Heart right ventricle (tissue), 16 donors: ENCODE measurements at regions not wholly inside any gene's neighbourhood (a gene's known extent, or its start where the extent isn't known, plus 50 kb on each side); places are given as distances from the start of the nearest gene placed in this dataset.
A peak's percentile ranks its signal among the peaks of the same experiment; 100 is the strongest.
"Not testable (repeated sequence)": the region's sequence is repeated elsewhere in the genome, so short reads cannot be mapped to it uniquely, and the experiment has no call there.

Experiments used
- ATAC-seq, 8 donors: fragments of 200-7000 bp; cut with Tn5 transposase; one replicate each; pipeline ENCODE4 v1.9.1; 2020; ENCODE audit warnings: mild to moderate bottlenecking in 8 of 8, moderate library complexity in 8 of 8, moderate number of reproducible peaks in 1 of 8
- DNase-seq, 2 donors: peaks; one replicate each; pipeline ENCODE4 v3.0.0-alpha.2; 2020
- H3K27ac ChIP-seq, 10 donors: fragments of 200-600 bp; sonication (generic) in 2 of 10; one replicate each; pipeline versions ENCODE4 v1.5.0 to v1.8.0; 2020 to 2022; ENCODE audit warnings: mild to moderate bottlenecking in 3 of 10
- H3K27me3 ChIP-seq, 7 donors: fragments of 200-600 bp; one replicate each; pipeline ENCODE4 v1.8.0; 2021 to 2022; ENCODE audit warnings: mild to moderate bottlenecking in 2 of 7
- H3K36me3 ChIP-seq, 9 donors: fragments of 200-600 bp; sonication (generic) in 1 of 9; one replicate each; pipeline versions ENCODE4 v1.5.0 to v1.8.0; 2020 to 2022; ENCODE audit warnings: mild to moderate bottlenecking in 2 of 9
- H3K4me1 ChIP-seq, 9 donors: fragments of 200-600 bp; sonication (generic) in 1 of 9; one replicate each; pipeline versions ENCODE4 v1.5.0 to v1.8.0; 2020 to 2022; ENCODE audit warnings: mild to moderate bottlenecking in 4 of 9
- H3K4me3 ChIP-seq, 10 donors: fragments of 200-600 bp; sonication (generic) in 2 of 10; one replicate each; pipeline versions ENCODE4 v1.5.0 to v1.8.0; 2020 to 2022; ENCODE audit warnings: mild to moderate bottlenecking in 7 of 10, moderate library complexity in 2 of 10
- H3K9me3 ChIP-seq, 11 donors: fragments of 200-600 bp in 10 of 11; sonication (generic) in 2 of 11; one replicate each; pipeline versions ENCODE4 v1.5.0 to v1.8.0; 2013 to 2022; ENCODE audit warnings: mild to moderate bottlenecking in 2 of 11, control low read depth in 1 of 11, moderate library complexity in 1 of 11
- whole genome bisulfite sequencing, 2 donors: extraction: QIAGEN DNeasy Blood & Tissue Kit; methylation state at CpG; one replicate each; pipeline ENCODE4 v1.1.7; 2013; ENCODE audit warnings: inconsistent platforms in 1 of 2; 5-methylcytosine and 5-hydroxymethylcytosine counted together
- intact Hi-C, 10 donors: fragments of 100-400 bp; cut with DNase I; formaldehyde crosslinking; loops; one replicate each; pipeline versions ENCODE4 v1.11.1 to v1.14.2; 2022
- TF ChIP-seq, protein P1 (sequence below), 9 donors: fragments of 200-600 bp; sonication (generic) in 2 of 9; IDR thresholded peaks; one replicate each; pipeline versions ENCODE4 v1.5.0 to v1.8.0; 2021 to 2022; ENCODE audit warnings: antibody characterized with exemption in 9 of 9, mild to moderate bottlenecking in 5 of 9, moderate library complexity in 1 of 9
- donor health status: Arrhythmogenic right ventricular cardiomyopathy.
- donor health status: ischemic (EF 13 %, LVEDD 7.1; RV severe dilation, severe dysfunction).
- donor health status: healthy with polysubstance abuse.
- donor health status: DM: no; HTN: yes; CAD: no.
- donor health status: DM: no; HTN: no; CAD: no.
- donor health status: ischemic (EF 25% LVEDD 6.9; RV normal size, moderate dysfunction).
- donor health status: ischemic (EF 25% LVEDD 5.7; RV mildly dilated, moderate dysfunction).
- donor health status: healthy.
- donor health status: DM: yes; HTN: yes; CAD: no.
- donor health status: Ischemic cardiomyopathy.
- donor health status: ischemic (EF 35%, LVEDD 5.7; RV mildly dilated, moderate dysfunction).
- donor health status: nonischemic (EF 11% LVEDD 7.7; RV severe dilation, severe dysfunction).
- donor health status: DM: yes; HTN: yes; CAD: no.
- donor health status: PGD.
- donor health status: ischemic (EF 29% LVEDD 5.4; RV normal size, mild dysfunction).
- donor health status: nonischemic (EF 23%, LVEDD 6.1; RV moderate dilation, normal function).

DNA sequence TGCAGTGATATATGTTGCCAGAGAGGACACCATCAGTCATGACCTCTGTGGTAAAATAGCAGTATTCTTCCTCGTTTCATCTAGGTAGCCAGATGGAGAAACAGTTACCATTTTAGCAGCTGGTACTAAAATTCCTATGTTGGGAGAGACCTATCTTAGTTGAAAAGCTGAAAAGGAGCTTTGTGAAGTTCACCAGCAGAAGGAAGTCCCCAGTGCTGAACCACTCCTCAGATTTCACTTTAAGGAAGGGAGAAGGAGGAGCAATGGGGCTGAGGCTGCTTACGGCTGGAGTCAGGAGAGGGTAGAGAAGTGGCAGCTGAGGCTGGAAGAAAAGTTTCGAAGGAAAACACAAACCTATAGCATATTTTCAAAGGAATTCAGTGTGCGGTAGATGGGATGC, 103.7 kb downstream of the ATXN3L start:
- 68 to 72% methylated on average over 4 of the region's 4 CpGs for WGBS, 2 donors
- H3K9me3 ChIP-seq = peaks cover 0 to 4% (median 0%) of the 10 kb centered on the region in 11 donors
- peak overlapping the region in 4 of 10 donors; percentile 12 to 47 (median 35) for H3K27ac ChIP-seq

DNA sequence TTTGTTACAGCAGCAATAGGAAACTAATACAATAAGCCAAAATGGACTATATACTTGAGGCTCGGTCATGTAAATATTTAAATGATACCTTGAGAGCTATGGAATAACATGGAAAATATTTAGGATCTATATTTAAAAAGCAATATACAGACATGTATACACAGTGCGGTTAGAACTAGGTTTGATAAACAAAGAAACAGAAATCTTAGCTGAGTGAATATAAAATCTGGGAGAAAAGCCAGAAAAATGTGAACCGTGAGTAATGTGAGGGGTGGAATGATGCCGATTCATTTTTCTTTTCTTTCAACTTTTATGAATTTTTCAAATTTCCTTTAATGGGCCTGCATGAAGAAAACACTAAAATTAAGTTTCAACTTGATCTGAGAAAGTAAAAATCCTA, 104.1 kb downstream of the ATXN3L start:
- no peak for DNase-seq
- H3K4me1 ChIP-seq = peaks cover 0 to 23% (median 9%) of the 10 kb centered on the region in 9 donors
- TF ChIP-seq, protein P1, sequence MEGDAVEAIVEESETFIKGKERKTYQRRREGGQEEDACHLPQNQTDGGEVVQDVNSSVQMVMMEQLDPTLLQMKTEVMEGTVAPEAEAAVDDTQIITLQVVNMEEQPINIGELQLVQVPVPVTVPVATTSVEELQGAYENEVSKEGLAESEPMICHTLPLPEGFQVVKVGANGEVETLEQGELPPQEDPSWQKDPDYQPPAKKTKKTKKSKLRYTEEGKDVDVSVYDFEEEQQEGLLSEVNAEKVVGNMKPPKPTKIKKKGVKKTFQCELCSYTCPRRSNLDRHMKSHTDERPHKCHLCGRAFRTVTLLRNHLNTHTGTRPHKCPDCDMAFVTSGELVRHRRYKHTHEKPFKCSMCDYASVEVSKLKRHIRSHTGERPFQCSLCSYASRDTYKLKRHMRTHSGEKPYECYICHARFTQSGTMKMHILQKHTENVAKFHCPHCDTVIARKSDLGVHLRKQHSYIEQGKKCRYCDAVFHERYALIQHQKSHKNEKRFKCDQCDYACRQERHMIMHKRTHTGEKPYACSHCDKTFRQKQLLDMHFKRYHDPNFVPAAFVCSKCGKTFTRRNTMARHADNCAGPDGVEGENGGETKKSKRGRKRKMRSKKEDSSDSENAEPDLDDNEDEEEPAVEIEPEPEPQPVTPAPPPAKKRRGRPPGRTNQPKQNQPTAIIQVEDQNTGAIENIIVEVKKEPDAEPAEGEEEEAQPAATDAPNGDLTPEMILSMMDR (IDR thresholded peaks at IDR 0.05) = no peak
- no peaks in the 10 kb centered on the region for H3K36me3 ChIP-seq
- H3K27ac ChIP-seq = peak overlapping the region in 4 of 10 donors; percentile 12 to 47 (median 35)
- no peak for ATAC-seq
- 67 to 78% methylated on average over 4 of the region's 4 CpGs for WGBS, 2 donors
- intact Hi-C loops = loop anchor here in 2 of 10 donors (10.0 kb wide), 2 partner anchors 51 to 241 kb away; partner anchors contain the start of gene TMSB4X (in 1 of the 2)
- H3K9me3 ChIP-seq = peaks cover 0 to 4% (median 0%) of the 10 kb centered on the region in 11 donors
- H3K4me3 ChIP-seq = no peak overlapping the region
- peaks cover 0 to 19% (median 0%) of the 10 kb centered on the region in 7 donors for H3K27me3 ChIP-seq

More for the DNA sequence above, 103.7 kb downstream of the ATXN3L start:
- DNase-seq (no peak), ATAC-seq (peak in 2 of 8 donors; percentile 34 to 48)
- Histone ChIP-seq H3K27me3 (peaks cover 0 to 23% (median 0%) of the 10 kb centered on the region in 7 donors), H3K4me1 (peaks cover 0 to 24% (median 9%) of the 10 kb centered on the region in 9 donors), H3K36me3 (no peaks in the 10 kb centered on the region), H3K4me3 (no peak overlapping the region)
- intact Hi-C loops = loop anchor here in 2 of 10 donors (10.0 kb wide), 2 partner anchors 51 to 241 kb away; partner anchors contain the start of gene TMSB4X (in 1 of the 2)
- TF ChIP-seq, protein P1 (IDR thresholded peaks at IDR 0.05) = no peak

DNA sequence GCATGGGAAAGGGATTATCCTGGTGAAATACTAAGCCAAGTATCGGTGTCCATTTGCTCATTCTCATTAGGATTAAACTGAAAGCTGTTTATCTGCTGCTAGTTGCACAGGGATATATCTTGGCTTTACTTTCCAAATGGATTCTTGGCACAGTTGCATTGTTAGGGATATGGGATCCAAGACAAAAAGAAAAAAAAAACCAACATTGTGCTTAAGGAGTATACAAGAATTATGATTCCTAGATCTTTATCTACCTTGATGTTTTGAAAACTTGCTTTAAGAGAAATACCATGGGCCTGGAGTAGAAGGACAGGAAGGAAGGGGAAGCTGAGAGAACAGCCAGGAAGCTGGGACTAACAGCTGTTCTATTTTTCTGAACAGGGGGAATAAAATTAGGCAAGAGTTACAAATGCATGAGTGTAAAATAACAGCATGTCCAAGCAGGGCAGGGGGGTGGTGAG, 107.6 kb downstream of the ATXN3L start:
- 22 to 41% methylated on average over 1 of the region's 1 CpG for WGBS, 2 donors
- H3K4me3 ChIP-seq = no peak overlapping the region
- ATAC-seq (peak in 7 of 8 donors; percentile 62 to 83 (median 74)), DNase-seq (no peak)
- intact Hi-C loops = loop anchor here in 2 of 10 donors (5.0 to 10.0 kb wide), 3 partner anchors 47 to 237 kb away; partner anchors contain the start of gene TMSB4X (in 1 of the 2)
- H3K36me3 ChIP-seq = no peaks in the 10 kb centered on the region
- H3K27me3 ChIP-seq = peaks cover 0 to 16% (median 0%) of the 10 kb centered on the region in 7 donors
- peak overlapping the region in 8 of 10 donors; percentile 15 to 78 (median 51) for H3K27ac ChIP-seq
- peaks cover 0 to 21% (median 9%) of the 10 kb centered on the region in 9 donors for H3K4me1 ChIP-seq
- peaks cover 0 to 4% (median 0%) of the 10 kb centered on the region in 11 donors for H3K9me3 ChIP-seq
- TF ChIP-seq, protein P1 (IDR thresholded peaks at IDR 0.05) = no peak

- WGBS, 2 donors = 97 to 100% methylated on average over 2 to 3 of the region's 3 CpGs
- intact Hi-C loops = loop anchor here in 2 of 10 donors (5.0 to 10.0 kb wide), 3 partner anchors 45 to 235 kb away; partner anchors contain the start of gene TMSB4X (in 1 of the 2)
Observed at GRCh38 chrX:13210142-13210541, 109.7 kb downstream of the ATXN3L start.

DNA sequence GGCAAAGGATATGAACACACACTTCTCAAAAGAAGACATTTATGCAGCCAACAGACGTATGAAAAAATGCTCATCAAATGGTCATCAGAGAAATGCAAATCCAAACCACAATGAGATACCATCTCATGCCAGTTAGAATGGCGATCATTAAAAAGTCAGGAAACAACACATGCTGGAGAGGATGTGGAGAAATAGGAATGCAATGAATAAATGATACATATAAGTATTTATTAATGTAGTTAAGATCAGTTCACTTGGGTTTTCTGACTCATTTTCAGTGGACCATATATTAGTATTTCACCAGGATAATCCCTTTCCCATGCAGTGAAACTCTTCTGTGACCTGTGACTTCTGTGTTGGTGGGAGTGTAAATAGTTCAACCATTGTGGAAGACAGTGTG, 110.1 kb downstream of the ATXN3L start:
- Histone ChIP-seq H3K4me1 (peaks cover 0 to 21% (median 9%) of the 10 kb centered on the region in 9 donors), H3K27me3 (peaks cover 0 to 17% (median 0%) of the 10 kb centered on the region in 7 donors)
- not testable (repeated sequence) for H3K27ac ChIP-seq, ATAC-seq, H3K36me3 ChIP-seq, DNase-seq, H3K4me3 ChIP-seq, H3K9me3 ChIP-seq
- intact Hi-C loops = loop anchor here in 2 of 10 donors (5.0 to 10.0 kb wide), 3 partner anchors 45 to 235 kb away; partner anchors contain the start of gene TMSB4X (in 1 of the 2)
- whole genome bisulfite sequencing, 2 donors = 91 to 93% methylated on average over 2 of the region's 2 CpGs

More at GRCh38 chrX:13210142-13210541, 109.7 kb downstream of the ATXN3L start:
- peaks cover 0 to 17% (median 0%) of the 10 kb centered on the region in 7 donors for H3K27me3 ChIP-seq
- H3K9me3 ChIP-seq, H3K27ac ChIP-seq, DNase-seq, ATAC-seq, H3K36me3 ChIP-seq, H3K4me3 ChIP-seq: not testable (repeated sequence)
- peaks cover 0 to 21% (median 9%) of the 10 kb centered on the region in 9 donors for H3K4me1 ChIP-seq
